CD4-positive, alpha-beta T cell treated with Interleukin-1 beta for 1 hour (primary cell): ENCODE measurements at regions not wholly inside any gene's neighbourhood (a gene's known extent, or its start where the extent isn't known, plus 50 kb on each side); places are given as distances from the start of the nearest gene placed in this dataset.

Experiments
- DNase-seq, 2 donors: peaks; one replicate each; pipeline ENCODE4 v3.0.0-alpha.2; 2020 to 2022

- peak; percentile 54 to 56 for DNase-seq
Measured at GRCh38 chr17:79391376-79392233, 219.2 kb downstream of the RBFOX3 start.

GRCh38 chr17:79389896-79390295 is 221.0 kb downstream of the RBFOX3 start:
- DNase-seq: no peak

- no peak for DNase-seq
Measured at GRCh38 chr17:79388556-79389295, 222.1 kb downstream of the RBFOX3 start.

GRCh38 chr17:79387783-79388182 is 223.1 kb downstream of the RBFOX3 start:
- no peak for DNase-seq

GRCh38 chr17:79385962-79386563 is 224.8 kb downstream of the RBFOX3 start:
- DNase-seq: no peak

GRCh38 chr17:79382313-79382712 is 228.5 kb downstream of the RBFOX3 start:
- DNase-seq: no peak

- DNase-seq: no peak
Measured at GRCh38 chr17:79379700-79380445, 231.0 kb downstream of the RBFOX3 start.

GRCh38 chr17:79377230-79377786 is 233.5 kb downstream of the RBFOX3 start:
- no peak for DNase-seq

GRCh38 chr17:79374807-79375206 is 236.0 kb downstream of the RBFOX3 start:
- no peak for DNase-seq

- DNase-seq: no peak
Measured at GRCh38 chr17:79374087-79374689, 236.7 kb downstream of the RBFOX3 start.

- no peak for DNase-seq
Measured at GRCh38 chr17:79372470-79373238, 238.2 kb downstream of the RBFOX3 start.

GRCh38 chr17:79371984-79372383 is 238.9 kb downstream of the RBFOX3 start:
- DNase-seq: no peak

- DNase-seq: no peak
Measured at GRCh38 chr17:79370594-79370993, 240.3 kb downstream of the RBFOX3 start.

- DNase-seq: no peak
Measured at GRCh38 chr17:79370126-79370525, 240.7 kb downstream of the RBFOX3 start.

- no peak for DNase-seq
Measured at GRCh38 chr17:79369532-79369931, 241.3 kb downstream of the RBFOX3 start.

- no peak for DNase-seq
Measured at GRCh38 chr17:79369001-79369400, 241.8 kb downstream of the RBFOX3 start.

GRCh38 chr17:79368521-79368920 is 242.3 kb downstream of the RBFOX3 start:
- DNase-seq: no peak

- DNase-seq: no peak
Measured at GRCh38 chr17:79366988-79367571, 243.8 kb downstream of the RBFOX3 start.

- no peak for DNase-seq
Measured at GRCh38 chr17:79365836-79366770, 244.7 kb downstream of the RBFOX3 start.

GRCh38 chr17:79365351-79365750 is 245.5 kb downstream of the RBFOX3 start:
- DNase-seq: no peak
